Activated CD4-positive, alpha-beta T cell treated with anti-CD3 and anti-CD28 coated beads, Interleukin-10, Interleukin-2, amounts not matched to agents 100 ng/mL and 50 ng/mL, durations not matched to agents 16 hours and 8 hours (primary cell): ENCODE measurements at regions not wholly inside any gene's neighbourhood (a gene's known extent, or its start where the extent isn't known, plus 50 kb on each side); places are given as distances from the start of the nearest gene placed in this dataset.
"Not testable (repeated sequence)": the region's sequence is repeated elsewhere in the genome, so short reads cannot be mapped to it uniquely, and the experiment has no call there.

Experiments
- DNase-seq: peaks from one replicate; pipeline ENCODE4 v3.0.0-alpha.2; 2020

- DNase-seq = no peak
Observed at GRCh38 chr17:70286391-70286790, 117.1 kb downstream of the KCNJ2 start.

DNA sequence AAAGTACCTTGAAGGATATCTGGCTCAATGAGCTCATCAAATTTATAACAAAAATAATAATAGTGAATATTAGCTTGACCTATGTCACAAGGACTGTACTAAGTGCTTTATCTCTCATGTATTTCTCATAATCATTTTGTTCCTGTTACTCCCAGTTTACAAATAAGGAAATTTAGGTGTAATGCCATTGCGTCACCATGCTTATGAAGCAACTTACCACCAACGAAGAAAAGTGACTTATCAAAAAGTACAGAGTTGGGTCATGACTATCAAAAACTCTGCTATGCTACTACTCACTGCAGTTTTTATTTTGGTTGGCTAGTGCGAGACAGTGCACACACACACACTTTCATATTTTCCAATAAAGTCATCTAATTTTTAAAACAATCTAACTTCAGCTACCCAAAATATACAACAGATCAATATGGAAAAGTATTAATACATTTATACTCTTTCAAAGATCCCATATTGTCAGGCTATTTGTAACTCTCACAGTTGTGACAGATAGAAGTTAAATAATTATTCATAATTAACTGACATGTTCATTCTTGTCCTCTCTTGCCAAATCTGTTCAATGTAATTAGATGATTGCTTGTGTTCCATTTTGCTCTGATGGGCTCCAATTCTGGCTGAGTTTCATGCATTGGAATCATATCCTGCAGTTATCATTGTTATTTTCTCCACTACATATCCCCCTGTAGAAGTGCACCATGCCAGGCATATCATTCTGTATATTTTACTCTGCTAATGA lies 119.4 kb downstream of the KCNJ2 start:
- DNase-seq = no peak

- no peak for DNase-seq
Observed at GRCh38 chr17:70290770-70291169, 121.4 kb downstream of the KCNJ2 start.

GRCh38 chr17:70292366-70292765 lies 123.0 kb downstream of the KCNJ2 start:
- no peak for DNase-seq

DNA sequence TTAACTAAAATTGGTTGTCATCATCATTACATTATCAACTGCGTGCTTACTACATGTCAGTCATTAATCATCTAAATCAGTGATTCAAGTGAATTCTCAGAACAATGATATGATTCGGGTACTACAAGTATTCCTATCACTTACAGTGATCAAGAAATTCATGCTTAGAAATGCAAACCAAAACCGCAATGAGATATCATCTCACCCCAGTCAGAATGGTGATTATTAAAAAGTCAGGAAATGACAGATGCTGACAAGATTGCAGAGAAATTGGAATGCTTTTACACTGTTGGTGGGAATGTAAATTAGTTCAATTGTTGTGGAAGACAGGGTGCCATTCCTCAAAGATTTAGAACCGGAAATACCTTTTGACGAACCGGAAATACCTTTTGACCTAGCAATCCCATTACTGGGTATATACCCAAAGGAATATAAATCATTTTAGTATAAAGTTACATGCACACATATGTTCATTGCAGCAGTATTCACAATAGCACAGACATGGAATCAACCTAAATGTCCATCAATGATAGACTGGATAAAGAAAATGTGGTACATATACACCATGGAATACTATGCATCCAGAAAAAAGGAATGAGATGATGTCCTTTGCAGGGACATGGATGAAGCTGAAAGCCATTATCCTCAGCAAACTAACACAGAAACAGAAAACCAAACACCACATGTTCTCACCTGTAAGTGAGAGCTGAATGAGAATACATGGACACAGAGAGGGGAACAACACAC lies 124.4 kb downstream of the KCNJ2 start:
- not testable (repeated sequence) for DNase-seq

- DNase-seq = no peak
Observed at GRCh38 chr17:70295329-70295728, 126.0 kb downstream of the KCNJ2 start.

DNA sequence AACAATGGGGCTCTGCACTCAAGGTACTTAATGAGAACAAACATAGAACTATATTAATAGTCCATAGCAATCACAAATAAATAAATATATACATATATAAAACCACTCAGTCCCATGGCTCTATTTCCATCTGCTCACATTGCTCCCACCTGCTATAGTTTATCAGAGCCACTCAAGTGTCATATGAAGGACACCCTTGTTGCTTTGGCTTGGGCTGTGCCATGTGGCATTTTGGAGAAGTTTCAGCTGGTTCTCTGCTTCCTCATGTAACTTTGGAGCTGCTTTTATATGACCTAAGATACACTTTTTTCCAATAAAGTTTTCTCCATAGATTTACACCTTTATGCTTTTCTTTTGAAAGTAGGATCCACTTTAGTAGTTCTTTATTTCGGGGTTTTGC lies 126.4 kb downstream of the KCNJ2 start:
- DNase-seq = no peak

DNA sequence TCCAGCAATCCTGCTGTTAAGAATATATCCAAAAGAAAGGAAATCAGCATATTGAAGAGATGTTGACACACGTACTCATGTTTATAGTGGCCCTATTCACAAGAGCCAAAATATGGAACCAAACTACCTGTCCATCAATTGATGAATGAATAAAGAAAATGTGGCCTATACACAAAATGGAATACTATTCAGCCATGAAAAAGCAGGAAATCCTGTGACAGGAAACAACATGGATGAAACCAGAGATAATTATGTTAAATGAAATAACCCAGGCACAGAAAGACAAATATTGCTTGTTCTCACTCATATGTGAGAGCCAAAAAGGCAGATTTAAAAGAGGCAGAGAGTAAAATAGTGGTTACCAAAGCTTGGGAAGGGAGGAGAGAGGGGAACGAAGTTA lies 127.1 kb downstream of the KCNJ2 start:
- no peak for DNase-seq

DNA sequence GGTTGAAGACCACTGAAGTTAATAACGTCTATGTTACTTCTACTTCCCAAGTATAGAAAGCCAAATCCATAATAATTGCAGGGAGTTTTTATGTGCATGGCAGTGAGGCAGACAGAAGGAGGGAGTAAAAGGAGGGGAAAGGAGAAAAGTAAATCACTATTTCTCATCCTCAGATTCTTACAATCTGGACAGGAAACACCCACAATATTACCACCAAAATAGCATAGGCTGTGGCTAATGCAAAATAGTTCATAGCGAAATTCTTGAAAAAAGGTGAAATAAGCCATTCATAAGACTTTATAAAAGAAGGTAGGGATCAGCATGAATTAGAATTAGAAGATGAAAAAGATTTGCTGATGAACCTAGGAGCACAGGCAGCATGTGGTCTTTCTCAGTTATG lies 128.1 kb downstream of the KCNJ2 start:
- DNase-seq = no peak

- peak; percentile 23 for DNase-seq
Observed at GRCh38 chr17:70298929-70299531, 129.7 kb downstream of the KCNJ2 start.

DNA sequence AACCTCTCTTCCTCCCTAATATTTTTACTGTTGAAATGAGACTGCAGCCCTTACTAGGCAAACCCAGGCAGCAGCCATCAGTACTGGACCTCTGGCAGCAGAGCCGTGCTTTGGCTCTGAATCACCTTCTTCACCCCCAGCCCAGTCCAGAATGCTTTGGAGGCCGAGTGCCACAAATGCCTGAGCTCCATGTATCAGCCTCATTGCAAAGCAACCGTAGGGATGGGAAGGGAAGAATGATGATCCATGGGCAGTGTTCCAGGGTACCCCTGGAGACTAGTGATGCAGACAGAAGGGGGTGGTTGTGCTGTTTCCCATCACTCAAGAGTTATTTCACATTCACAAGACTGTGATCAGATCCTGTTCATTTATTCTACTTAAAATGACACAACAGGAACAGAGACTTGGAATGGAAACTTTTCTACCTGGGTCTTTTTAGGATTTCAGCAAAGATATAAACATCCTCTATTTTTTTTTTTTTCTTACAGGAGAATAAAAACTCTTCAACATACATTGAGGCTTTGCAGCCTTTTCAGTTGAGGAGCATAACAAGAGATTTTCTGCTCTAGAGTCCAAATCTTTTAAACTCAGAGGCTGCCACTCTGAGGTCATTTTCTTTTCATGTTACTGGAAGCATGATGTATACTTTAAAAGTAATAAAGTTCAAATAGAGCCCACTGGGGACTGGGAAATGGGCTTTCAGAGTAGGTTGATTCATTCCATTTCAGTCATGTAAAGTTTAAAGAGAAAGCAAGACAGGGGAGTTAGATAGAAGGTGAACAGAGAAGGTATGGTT lies 138.3 kb downstream of the KCNJ2 start:
- no peak for DNase-seq

GRCh38 chr17:70308618-70309017 lies 139.3 kb downstream of the KCNJ2 start:
- DNase-seq = no peak

GRCh38 chr17:70310221-70310672 lies 140.9 kb downstream of the KCNJ2 start:
- DNase-seq = no peak

DNA sequence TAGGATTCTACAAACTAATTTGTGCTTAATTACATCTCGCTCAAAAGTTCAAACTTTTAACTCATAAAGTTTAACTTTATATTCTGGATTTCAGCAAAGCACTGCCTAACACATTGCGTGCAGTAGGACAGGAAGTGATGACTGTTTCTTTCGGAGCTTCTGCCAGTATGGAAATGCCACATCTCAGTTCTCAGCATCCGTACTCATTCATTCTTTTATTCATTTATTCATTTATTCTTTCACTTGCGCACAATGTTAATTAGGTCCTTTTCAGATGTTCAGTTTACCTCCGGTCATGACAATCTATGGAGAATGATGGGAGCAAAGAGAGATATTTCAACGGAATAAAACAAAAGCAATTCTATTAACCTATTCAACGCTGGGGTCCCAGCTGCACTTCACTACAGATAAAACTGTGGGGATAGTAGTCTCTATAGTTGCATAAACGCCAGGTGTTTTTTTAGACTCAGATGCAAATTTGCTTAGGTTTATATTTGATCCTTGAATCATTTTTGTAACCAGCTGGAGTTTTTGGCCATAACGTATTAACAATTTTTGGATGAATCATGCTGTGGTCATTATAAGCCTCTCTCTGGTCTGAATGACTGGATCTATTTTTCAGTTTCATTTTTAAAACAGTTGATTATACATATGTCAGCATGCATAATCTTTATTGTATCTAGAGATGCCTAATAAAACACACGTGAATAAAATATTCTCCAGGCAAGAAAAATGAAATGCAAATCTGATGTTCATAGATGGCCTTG lies 143.9 kb downstream of the KCNJ2 start:
- DNase-seq = no peak

DNA sequence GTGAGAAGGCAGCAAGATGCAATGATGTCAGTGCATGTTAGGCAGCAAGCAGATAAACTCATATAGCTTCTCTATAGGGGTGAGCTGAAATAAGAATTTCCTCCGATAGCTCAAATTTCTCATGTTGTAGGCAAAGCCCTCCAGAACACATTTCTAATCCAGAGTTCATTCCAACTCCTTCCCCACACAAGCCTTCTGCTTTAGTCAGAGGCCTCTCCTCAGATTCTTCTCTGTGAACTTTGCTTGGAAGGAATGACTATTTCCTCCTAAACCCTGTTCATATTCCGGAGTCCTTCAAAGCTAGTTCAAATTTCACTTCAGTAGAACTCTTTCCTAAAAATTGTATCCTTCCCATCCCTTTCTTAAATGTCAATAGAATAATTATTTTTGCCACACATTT lies 144.8 kb downstream of the KCNJ2 start:
- DNase-seq = no peak

DNA sequence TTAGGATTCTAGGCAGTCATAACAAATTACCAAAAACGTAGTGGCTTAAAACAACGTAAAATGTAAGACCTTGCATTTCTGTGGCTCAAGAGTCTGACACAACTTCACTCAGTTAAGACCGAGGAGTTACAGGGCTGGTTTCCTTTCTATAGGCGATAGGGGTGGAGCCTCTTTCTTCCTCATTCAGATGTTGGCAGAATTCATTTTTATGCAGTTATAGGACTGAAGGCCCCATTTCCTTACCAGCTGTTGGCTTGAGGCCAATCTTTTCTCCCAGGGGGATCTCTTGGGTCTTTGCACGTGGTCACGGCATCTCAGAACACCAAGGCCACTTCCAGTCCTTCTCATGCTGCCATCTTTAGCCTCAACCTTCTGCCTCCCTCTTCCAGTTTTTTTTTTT lies 145.2 kb downstream of the KCNJ2 start:
- DNase-seq = no peak

- DNase-seq = no peak
Observed at GRCh38 chr17:70317421-70317820, 148.1 kb downstream of the KCNJ2 start.

- DNase-seq = no peak
Observed at GRCh38 chr17:70318051-70318450, 148.7 kb downstream of the KCNJ2 start.

DNA sequence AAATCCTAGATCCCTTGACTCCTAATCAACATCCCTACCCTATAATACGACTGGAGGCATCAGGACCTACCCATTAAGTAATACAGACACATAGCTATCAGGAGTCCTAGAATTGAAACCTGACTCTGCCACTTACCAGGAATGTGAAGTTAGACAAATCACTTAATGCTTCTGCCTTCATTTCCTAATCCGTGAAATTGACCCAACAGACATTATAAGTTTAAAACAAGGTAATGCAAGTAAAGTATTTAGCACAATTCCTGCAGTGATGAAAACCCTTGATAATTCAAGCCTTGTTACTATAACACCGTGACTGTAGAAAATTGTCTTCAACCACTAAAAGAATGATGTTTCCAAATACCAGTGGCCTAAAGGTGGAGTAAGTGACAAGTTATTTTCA lies 150.2 kb downstream of the KCNJ2 start:
- DNase-seq = no peak

GRCh38 chr17:70320673-70321345 lies 151.5 kb downstream of the KCNJ2 start:
- no peak for DNase-seq

DNA sequence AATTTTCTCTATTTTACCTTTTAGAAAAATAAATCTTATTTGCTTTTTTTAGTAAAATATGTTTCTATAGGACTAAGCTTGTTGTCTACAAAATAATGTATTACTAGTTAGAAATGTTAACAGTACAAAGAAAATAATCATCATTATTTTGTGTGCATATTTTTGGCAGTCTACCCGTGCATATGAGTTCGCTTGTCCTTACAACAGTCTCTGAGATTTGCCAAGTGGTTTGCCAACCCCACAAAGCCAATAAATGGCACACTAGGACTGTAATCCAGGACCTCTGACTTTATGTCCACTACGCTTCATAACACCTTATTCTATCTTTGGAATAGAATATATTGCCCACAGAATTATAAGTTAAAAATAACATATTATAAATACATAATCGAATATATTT lies 152.0 kb downstream of the KCNJ2 start:
- no peak for DNase-seq

GRCh38 chr17:70323269-70323668 lies 153.9 kb downstream of the KCNJ2 start:
- DNase-seq = no peak
